ENCODE measurements at regions not wholly inside any gene's neighbourhood (a gene's known extent, or its start where the extent isn't known, plus 50 kb on each side); places are given as distances from the start of the nearest gene placed in this dataset.
"Not testable (repeated sequence)": the region's sequence is repeated elsewhere in the genome, so short reads cannot be mapped to it uniquely, and the experiment has no call there.

DNA sequence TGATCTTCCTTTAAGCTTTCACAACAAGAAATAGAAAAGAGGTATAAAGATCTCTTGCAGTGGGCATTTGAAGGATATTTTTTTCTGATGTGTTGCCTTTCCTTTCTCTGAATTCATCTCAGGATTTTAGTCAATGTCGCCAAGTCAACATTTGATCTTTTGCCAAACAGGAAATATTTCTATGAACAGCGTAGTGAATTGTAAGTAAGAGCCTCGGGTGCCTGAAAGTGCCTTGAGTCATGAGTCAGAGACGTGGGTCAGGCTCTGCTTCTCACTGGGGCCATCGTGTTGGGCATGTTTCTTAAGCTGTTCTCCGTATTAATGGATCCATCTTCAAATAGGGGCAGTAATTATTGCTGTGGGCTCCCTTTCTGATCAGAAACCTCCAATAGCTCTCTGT lies 471.4 kb upstream of the AMELY start:
- Histone ChIP-seq H3K4me1 (ENCODE audit: insufficient read depth) (peaks cover 11% of the 10 kb centered on the region), H3K4me3 (no peak overlapping the region), H4K20me1 (ENCODE audit: insufficient read depth) (no peaks in the 10 kb centered on the region), H3K9ac (no peak overlapping the region), H3K36me3 (ENCODE audit: low read depth) (peaks cover 3% of the 10 kb centered on the region; the same call in 1 of the 2 replicates), H3K79me2 (ENCODE audit: insufficient read depth) (no peaks in the 10 kb centered on the region), H3K9me2 (ENCODE audit: insufficient read depth) (no peaks in the 10 kb centered on the region), H3K4me2 (ENCODE audit: unreplicated experiment) (peak overlapping the region; percentile 20), H3K27ac (peak overlapping the region; percentile 21; the same call in 1 of the 2 replicates), H2AFZ (no peak overlapping the region), H3K27me3 (replicated peaks; ENCODE audit: insufficient read depth) (no peaks in the 10 kb centered on the region), H3K9me3 (ENCODE audit: low read depth) (no peaks in the 10 kb centered on the region), H3F3A (ENCODE audit: insufficient read depth) (no peaks in the 10 kb centered on the region; the same call in 1 of the 2 replicates)
- peak; percentile 65 for DNase-seq
- TF ChIP-seq EZH2phosphoT487 (IDR thresholded peaks at IDR 0.05; ENCODE audit: insufficient read depth, low read depth) = no peak
- TF ChIP-seq EZH2 (IDR thresholded peaks at IDR 0.05; ENCODE audit: insufficient read depth, poor library complexity, severe bottlenecking) = no peak
- in situ Hi-C loops (cut with MboI) = no loop called here
- WGBS, 2 experiments (ENCODE audit: low coverage in 1 of 2, low lambda C conversion rate in 2 of 2, missing lambda C conversion rate in 2 of 2) = 11 to 24% methylated on average over 6 of the region's 6 CpGs

GRCh38 chrY:7377091-7377490 lies 465.5 kb upstream of the AMELY start:
- no peaks in the 10 kb centered on the region for H4K20me1 ChIP-seq (ENCODE audit: insufficient read depth)
- in situ Hi-C loops (cut with MboI) = no loop called here
- H3K79me2 ChIP-seq (ENCODE audit: insufficient read depth) = no peaks in the 10 kb centered on the region
- no peaks in the 10 kb centered on the region for H3K27me3 ChIP-seq (replicated peaks; ENCODE audit: insufficient read depth)
- no peak overlapping the region for H2AFZ ChIP-seq
- H3K4me2 ChIP-seq (ENCODE audit: unreplicated experiment) = no peak overlapping the region
- TF ChIP-seq EZH2 (IDR thresholded peaks at IDR 0.05; ENCODE audit: insufficient read depth, poor library complexity, severe bottlenecking) = no peak
- TF ChIP-seq EZH2phosphoT487 (IDR thresholded peaks at IDR 0.05; ENCODE audit: insufficient read depth, low read depth) = no peak
- H3K4me3 ChIP-seq = no peak overlapping the region
- peaks cover 36% of the 10 kb centered on the region for H3F3A ChIP-seq (ENCODE audit: insufficient read depth)
- no peak overlapping the region for H3K9ac ChIP-seq
- peaks cover 17% of the 10 kb centered on the region; the same call in 1 of the 2 replicates for H3K36me3 ChIP-seq (ENCODE audit: low read depth)
- peaks cover 9% of the 10 kb centered on the region for H3K4me1 ChIP-seq (ENCODE audit: insufficient read depth)
- no peaks in the 10 kb centered on the region for H3K9me2 ChIP-seq (ENCODE audit: insufficient read depth)
- H3K27ac ChIP-seq = peak overlapping the region; percentile 49
- DNase-seq = peak; percentile 65
- no peaks in the 10 kb centered on the region for H3K9me3 ChIP-seq (ENCODE audit: low read depth)

DNA sequence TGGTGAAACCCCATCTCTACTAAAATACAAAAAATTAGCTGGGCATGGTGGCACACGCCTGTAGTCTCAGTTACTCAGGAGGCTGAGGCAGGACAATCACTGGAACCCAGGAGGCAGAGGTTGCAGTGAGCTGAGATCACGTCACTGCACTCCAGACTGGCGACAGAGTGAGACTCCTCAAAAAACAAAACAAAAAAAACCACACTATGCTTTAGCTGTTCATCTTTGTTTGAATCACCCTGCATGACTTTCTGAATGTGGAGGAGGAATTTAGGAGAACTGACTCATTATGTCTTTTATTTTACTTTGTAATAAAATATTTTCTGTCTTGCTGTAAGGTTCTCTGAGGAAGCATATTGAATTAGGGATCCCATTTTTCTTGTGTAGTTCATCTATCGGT lies 462.9 kb upstream of the AMELY start:
- peak; percentile 74 for DNase-seq
- Histone ChIP-seq H3K4me2 (ENCODE audit: unreplicated experiment) (peak overlapping the region; percentile 42), H3F3A (ENCODE audit: insufficient read depth) (peaks cover 36% of the 10 kb centered on the region), H3K36me3 (ENCODE audit: low read depth) (peaks cover 17% of the 10 kb centered on the region; the same call in 1 of the 2 replicates), H3K27ac (peak overlapping the region; percentile 90)
- H3K9me2 ChIP-seq (ENCODE audit: insufficient read depth); in situ Hi-C loops (cut with MboI); H3K4me1 ChIP-seq (ENCODE audit: insufficient read depth); H3K9ac ChIP-seq; H2AFZ ChIP-seq; H3K4me3 ChIP-seq; H3K79me2 ChIP-seq (ENCODE audit: insufficient read depth); H3K27me3 ChIP-seq (replicated peaks; ENCODE audit: insufficient read depth); H3K9me3 ChIP-seq (ENCODE audit: low read depth); H4K20me1 ChIP-seq (ENCODE audit: insufficient read depth): not testable (repeated sequence)
- WGBS, 2 experiments (ENCODE audit: low coverage in 1 of 2, low lambda C conversion rate in 2 of 2, missing lambda C conversion rate in 2 of 2) = 7 to 13% methylated on average over 4 of the region's 4 CpGs

DNA sequence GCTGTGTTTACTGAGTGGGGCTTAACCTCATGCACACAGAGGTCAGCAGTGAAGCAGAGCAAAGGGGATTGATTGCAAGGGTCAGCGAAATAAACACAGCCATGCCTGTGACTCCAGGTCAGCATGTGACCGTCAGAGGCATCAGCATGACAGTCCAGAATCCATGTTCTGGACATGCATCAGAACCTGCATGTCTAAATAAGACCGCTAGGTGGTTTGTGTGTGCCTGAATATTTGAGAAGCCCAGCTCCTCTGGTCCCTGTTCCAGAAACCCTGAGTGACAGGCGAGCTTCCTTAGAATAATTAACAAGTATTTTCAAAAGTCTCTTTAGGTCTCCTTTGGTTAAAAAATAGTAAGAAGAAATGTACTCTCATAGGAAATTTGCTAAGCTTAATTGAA lies 460.4 kb upstream of the AMELY start:
- H3K4me1 ChIP-seq (ENCODE audit: insufficient read depth); H3K4me2 ChIP-seq (ENCODE audit: unreplicated experiment); DNase-seq; H3K9ac ChIP-seq; H4K20me1 ChIP-seq (ENCODE audit: insufficient read depth); H3K27me3 ChIP-seq (replicated peaks; ENCODE audit: insufficient read depth); H3K4me3 ChIP-seq; H2AFZ ChIP-seq; H3K79me2 ChIP-seq (ENCODE audit: insufficient read depth); H3K9me2 ChIP-seq (ENCODE audit: insufficient read depth); H3K27ac ChIP-seq; H3K9me3 ChIP-seq (ENCODE audit: low read depth); in situ Hi-C loops (cut with MboI): not testable (repeated sequence)
- peaks cover 29% of the 10 kb centered on the region for H3F3A ChIP-seq (ENCODE audit: insufficient read depth)
- H3K36me3 ChIP-seq (ENCODE audit: low read depth) = peaks cover 12% of the 10 kb centered on the region; the same call in 1 of the 2 replicates
- WGBS, 2 experiments (ENCODE audit: low coverage in 1 of 2, low lambda C conversion rate in 2 of 2, missing lambda C conversion rate in 2 of 2) = 88 to 90% methylated on average over 4 of the region's 4 CpGs

GRCh38 chrY:7371026-7371425 lies 459.5 kb upstream of the AMELY start:
- H3K4me2 ChIP-seq (ENCODE audit: unreplicated experiment); H3K27me3 ChIP-seq (replicated peaks; ENCODE audit: insufficient read depth); H3K9ac ChIP-seq; H4K20me1 ChIP-seq (ENCODE audit: insufficient read depth); H3K36me3 ChIP-seq (ENCODE audit: low read depth); H3K9me2 ChIP-seq (ENCODE audit: insufficient read depth); H2AFZ ChIP-seq; H3K4me3 ChIP-seq; H3K9me3 ChIP-seq (ENCODE audit: low read depth); DNase-seq; H3K79me2 ChIP-seq (ENCODE audit: insufficient read depth); H3K27ac ChIP-seq; in situ Hi-C loops (cut with MboI); H3K4me1 ChIP-seq (ENCODE audit: insufficient read depth): not testable (repeated sequence)
- WGBS, 2 experiments (ENCODE audit: low coverage in 1 of 2, low lambda C conversion rate in 2 of 2, missing lambda C conversion rate in 2 of 2) = 70 to 97% methylated on average over 1 to 6 of the region's 6 CpGs
- H3F3A ChIP-seq (ENCODE audit: insufficient read depth) = peaks cover 20% of the 10 kb centered on the region
